BLaER1 treated with 17β-estradiol and CSF1 and Interleukin-3, amounts not matched to agents 10 nM and 100 nM (cell line): ENCODE measurements at regions not wholly inside any gene's neighbourhood (a gene's known extent, or its start where the extent isn't known, plus 50 kb on each side); places are given as distances from the start of the nearest gene placed in this dataset.

Experiments
- H3K27ac ChIP-seq, 11 experiments: shearing (Covaris generic); formaldehyde crosslinking; 2 replicates each; pipeline ENCODE4 v1.8.1; 2022
- H3K27me3 ChIP-seq, 11 experiments: shearing (Covaris generic); formaldehyde crosslinking; 2 replicates each; pipeline ENCODE4 v1.8.1; 2022
- H3K36me3 ChIP-seq, 11 experiments: shearing (Covaris generic); formaldehyde crosslinking; 2 replicates each; pipeline ENCODE4 v1.8.1; 2022
- H3K4me1 ChIP-seq, 10 experiments: shearing (Covaris generic); formaldehyde crosslinking; 2 replicates each; pipeline ENCODE4 v1.8.1; 2022
- H3K4me2 ChIP-seq, 11 experiments: shearing (Covaris generic); formaldehyde crosslinking; 2 replicates each; pipeline ENCODE4 v1.8.1; 2022
- H3K4me3 ChIP-seq, 10 experiments: shearing (Covaris generic); formaldehyde crosslinking; 2 replicates each; pipeline ENCODE4 v1.8.1; 2022
- H3K9ac ChIP-seq, 11 experiments: shearing (Covaris generic); formaldehyde crosslinking; 2 replicates each; pipeline ENCODE4 v1.8.1; 2022
- H3K9me3 ChIP-seq, 11 experiments: shearing (Covaris generic); formaldehyde crosslinking; replicated peaks in 1 of 11; 2 replicates each; pipeline ENCODE4 v1.8.1; 2022
- H4K20me1 ChIP-seq, 11 experiments: shearing (Covaris generic); formaldehyde crosslinking; 2 replicates each; pipeline ENCODE4 v1.8.1; 2022
- Cebpa-rat ChIP-seq, 11 experiments: shearing (Covaris generic); IDR thresholded peaks; 2 replicates each; pipeline ENCODE4 v1.8.1; 2022

DNA sequence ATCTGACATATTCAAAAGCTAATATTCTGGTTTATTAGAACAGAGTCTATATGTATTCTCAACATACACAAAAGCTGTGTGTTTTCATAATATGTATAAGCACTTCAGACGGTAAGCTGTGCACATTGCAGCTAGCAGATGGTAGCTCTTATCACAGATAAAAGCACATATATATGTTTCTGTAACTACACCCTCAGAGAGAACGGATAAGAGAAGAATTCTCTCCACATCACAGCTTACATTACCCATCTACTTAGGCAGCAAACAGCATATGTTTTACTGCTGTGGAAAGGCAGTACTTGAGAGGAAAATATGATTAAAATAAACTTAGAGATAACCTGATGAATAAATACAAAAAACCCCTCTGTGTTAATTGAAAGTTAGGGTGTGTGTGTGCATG lies 450.9 kb upstream of the ZNF608 start:
- TF ChIP-seq Cebpa-rat (IDR thresholded peaks at IDR 0.05), result no peak
- no peaks in the 10 kb centered on the region for H4K20me1 ChIP-seq
- H3K27me3 ChIP-seq, result no peaks in the 10 kb centered on the region
- no peaks in the 10 kb centered on the region for H3K9me3 ChIP-seq
- H3K4me1 ChIP-seq, result peaks cover 0 to under 1% (median 0%) of the 10 kb centered on the region in 10 experiments; a peak in 1 of 20 replicates
- no peak overlapping the region for H3K4me2 ChIP-seq
- no peak overlapping the region for H3K27ac ChIP-seq
- H3K9ac ChIP-seq, result no peak overlapping the region
- H3K36me3 ChIP-seq, result no peaks in the 10 kb centered on the region
- H3K4me3 ChIP-seq, result no peak overlapping the region

DNA sequence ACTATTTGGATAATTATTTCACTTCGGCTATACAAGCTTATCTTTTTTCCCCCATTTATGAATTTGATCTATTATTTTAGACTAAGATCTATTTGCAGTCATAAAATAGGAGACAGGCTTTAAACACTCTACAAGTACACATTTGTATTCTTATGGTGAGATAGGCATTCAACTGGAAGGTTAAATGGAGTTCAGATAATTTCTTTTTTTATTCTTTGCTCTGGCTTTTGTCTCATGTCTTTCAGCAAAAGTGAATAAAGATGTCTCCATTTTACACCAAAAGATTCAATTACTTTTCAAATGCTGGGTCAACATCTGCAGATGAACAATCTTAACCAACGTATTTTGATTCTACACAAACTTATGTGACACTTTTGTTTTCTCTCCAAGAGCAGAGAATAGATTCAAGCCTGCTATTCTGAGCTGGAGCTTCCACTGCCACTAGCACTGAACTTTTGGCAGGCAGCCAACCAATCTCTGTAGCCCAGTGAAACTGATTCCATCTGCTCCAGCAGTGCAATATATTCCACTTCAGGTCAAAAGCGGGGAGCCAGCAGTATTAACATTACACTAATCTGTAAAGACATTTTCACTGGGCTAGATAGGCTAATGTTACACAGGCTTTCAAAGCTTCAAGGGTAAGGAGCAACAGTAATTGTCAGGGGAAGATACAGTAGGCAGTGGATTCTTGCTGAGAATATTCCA lies 452.0 kb upstream of the ZNF608 start:
- no peak overlapping the region for H3K27ac ChIP-seq
- no peaks in the 10 kb centered on the region for H3K4me1 ChIP-seq
- no peaks in the 10 kb centered on the region for H3K27me3 ChIP-seq
- H3K4me3 ChIP-seq, result no peak overlapping the region
- H3K9me3 ChIP-seq, result no peaks in the 10 kb centered on the region
- H3K4me2 ChIP-seq, result no peak overlapping the region
- no peaks in the 10 kb centered on the region for H3K36me3 ChIP-seq
- no peak overlapping the region for H3K9ac ChIP-seq
- no peaks in the 10 kb centered on the region for H4K20me1 ChIP-seq
- no peak for TF ChIP-seq Cebpa-rat (IDR thresholded peaks at IDR 0.05)

DNA sequence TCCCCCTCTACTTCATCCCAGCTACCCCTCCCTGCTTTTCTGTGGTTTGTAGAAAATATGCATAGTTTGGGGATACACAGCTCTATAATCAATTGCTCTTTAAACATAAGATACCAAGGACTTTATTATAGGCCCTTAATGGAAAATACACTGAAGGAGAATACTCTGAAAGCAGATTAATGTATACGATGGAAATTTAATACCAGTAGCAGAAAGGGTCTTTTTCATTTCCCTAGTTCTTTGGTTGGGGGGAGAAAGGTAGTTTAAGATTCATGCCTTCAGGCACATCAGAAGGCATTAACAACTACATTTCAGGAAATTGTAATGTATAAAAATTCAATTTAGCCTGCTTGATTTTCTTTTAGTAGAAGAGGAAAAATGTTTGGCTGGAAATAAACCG lies 452.9 kb upstream of the ZNF608 start:
- H3K4me3 ChIP-seq, result no peak overlapping the region

DNA sequence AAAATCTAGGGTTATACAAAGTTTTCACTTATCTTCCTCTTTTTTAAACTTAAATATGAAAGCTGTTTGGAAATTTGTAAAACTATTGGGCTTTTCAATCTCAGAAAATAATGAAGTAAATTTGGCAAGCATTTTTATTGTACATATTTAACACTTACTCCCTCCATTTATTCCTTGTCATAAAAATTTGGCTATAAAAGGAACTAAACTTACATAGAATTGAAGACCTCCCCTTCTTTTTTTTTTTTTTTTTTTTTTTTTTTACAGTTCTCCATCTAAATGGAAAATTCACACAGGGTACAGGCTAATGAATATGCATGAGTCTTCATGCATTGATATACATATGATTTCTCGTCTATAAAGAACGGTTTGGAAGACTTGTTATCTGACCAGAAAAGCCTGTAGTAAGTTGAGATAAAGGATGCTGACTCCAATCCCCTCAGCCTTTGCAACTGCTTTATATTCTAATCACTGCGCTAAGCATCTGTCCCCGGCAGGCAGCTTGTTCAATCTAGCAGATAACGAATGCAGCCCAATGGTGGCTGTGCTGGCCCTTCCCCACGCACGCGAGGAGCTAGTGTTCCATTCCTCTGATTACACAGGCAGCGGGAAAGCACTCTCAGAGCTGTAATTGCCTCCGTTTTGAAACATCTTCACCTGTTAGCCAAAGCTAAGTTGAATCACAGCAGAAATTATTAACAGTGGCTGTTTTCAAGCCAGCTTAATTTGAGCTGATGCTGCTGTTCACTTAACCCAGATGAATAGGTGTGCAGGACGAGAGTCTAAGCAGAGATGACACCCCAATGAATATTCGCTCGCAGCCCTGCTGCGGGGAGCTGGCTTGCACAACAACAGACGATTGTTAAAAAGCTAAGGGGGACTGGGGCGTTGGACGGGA lies 453.8 kb upstream of the ZNF608 start:
- H4K20me1 ChIP-seq, result no peaks in the 10 kb centered on the region
- no peaks in the 10 kb centered on the region for H3K27me3 ChIP-seq
- H3K9me3 ChIP-seq, result peaks cover 0 to 5% (median 0%) of the 10 kb centered on the region in 11 experiments; a peak in 1 of 22 replicates
- TF ChIP-seq Cebpa-rat (IDR thresholded peaks at IDR 0.05), result no peak
- H3K4me3 ChIP-seq, result no peak overlapping the region
- no peak overlapping the region for H3K27ac ChIP-seq
- no peaks in the 10 kb centered on the region for H3K4me1 ChIP-seq
- H3K36me3 ChIP-seq, result no peaks in the 10 kb centered on the region
- H3K9ac ChIP-seq, result no peak overlapping the region
- H3K4me2 ChIP-seq, result no peak overlapping the region

More for the DNA sequence above, 452.9 kb upstream of the ZNF608 start:
- Histone ChIP-seq H3K9me3 (peaks cover 0 to 2% (median 0%) of the 10 kb centered on the region in 11 experiments; a peak in 1 of 22 replicates), H3K4me1 (no peaks in the 10 kb centered on the region), H4K20me1 (no peaks in the 10 kb centered on the region), H3K4me2 (no peak overlapping the region), H3K9ac (no peak overlapping the region), H3K27ac (no peak overlapping the region), H3K27me3 (no peaks in the 10 kb centered on the region), H3K36me3 (no peaks in the 10 kb centered on the region)
- no peak for TF ChIP-seq Cebpa-rat (IDR thresholded peaks at IDR 0.05)

DNA sequence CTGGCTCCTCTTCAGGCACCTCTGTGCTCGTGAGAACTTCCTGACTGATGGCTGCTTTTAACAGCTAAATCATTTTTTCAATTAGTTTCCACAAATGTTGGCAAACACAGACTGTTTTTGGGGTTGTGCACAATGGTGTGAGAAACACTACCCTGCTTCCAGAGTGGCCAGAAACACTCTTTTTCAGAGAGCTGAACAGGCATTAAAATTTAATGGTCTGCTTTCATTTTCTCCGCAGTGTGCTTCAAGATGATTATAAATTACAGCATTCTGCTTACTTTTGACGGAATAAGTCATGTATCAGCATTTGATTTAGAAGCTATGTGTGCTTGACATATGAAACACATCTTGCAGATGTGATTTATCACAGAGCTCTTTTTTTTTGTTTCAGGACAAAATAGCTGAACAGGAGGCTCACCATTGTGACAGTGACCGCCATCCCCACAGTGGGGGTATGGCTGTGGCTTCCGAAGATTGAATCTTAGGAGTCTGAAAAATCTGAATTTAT lies 454.5 kb upstream of the ZNF608 start:
- Histone ChIP-seq H3K9ac (no peak overlapping the region), H3K27me3 (no peaks in the 10 kb centered on the region), H3K4me3 (no peak overlapping the region), H3K4me2 (no peak overlapping the region), H4K20me1 (no peaks in the 10 kb centered on the region), H3K27ac (no peak overlapping the region), H3K9me3 (peaks cover 0 to 5% (median 0%) of the 10 kb centered on the region in 11 experiments; a peak in 1 of 22 replicates), H3K4me1 (no peaks in the 10 kb centered on the region), H3K36me3 (no peaks in the 10 kb centered on the region)
- no peak for TF ChIP-seq Cebpa-rat (IDR thresholded peaks at IDR 0.05)

DNA sequence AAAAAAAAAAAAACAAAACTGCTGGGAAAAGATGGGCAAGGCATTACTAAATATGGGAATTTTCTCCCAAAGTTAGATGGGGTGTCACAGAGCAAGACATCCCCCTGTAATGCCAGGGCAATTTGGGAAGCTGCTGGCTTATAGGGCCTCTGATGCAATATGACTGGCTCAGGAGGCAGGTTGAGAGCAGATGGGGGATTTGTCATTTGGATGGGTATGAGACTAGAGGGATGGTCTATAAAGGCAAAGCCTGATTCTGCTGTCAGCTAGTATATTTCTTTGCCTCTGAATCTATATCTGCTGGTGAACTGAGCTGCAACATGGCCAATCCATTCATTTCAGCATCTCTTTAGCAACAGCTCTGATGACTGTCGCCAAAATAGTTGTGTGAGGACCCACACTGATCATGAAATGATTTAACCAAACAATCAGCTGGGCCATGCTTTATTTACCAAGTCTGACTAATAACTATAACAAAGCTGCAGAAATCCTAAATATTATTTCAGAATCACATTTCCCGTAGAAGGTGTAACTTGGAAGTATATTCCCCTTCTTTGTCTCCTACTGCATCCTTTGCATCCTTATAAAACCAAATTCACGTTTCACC lies 455.1 kb upstream of the ZNF608 start:
- H4K20me1 ChIP-seq, result no peaks in the 10 kb centered on the region
- H3K4me1 ChIP-seq, result no peaks in the 10 kb centered on the region
- H3K27me3 ChIP-seq, result no peaks in the 10 kb centered on the region
- no peak overlapping the region for H3K27ac ChIP-seq
- no peak overlapping the region for H3K9ac ChIP-seq
- peaks cover 0 to 5% (median 0%) of the 10 kb centered on the region in 11 experiments; a peak in 1 of 22 replicates for H3K9me3 ChIP-seq
- TF ChIP-seq Cebpa-rat (IDR thresholded peaks at IDR 0.05), result no peak
- no peak overlapping the region for H3K4me2 ChIP-seq
- no peaks in the 10 kb centered on the region for H3K36me3 ChIP-seq
- H3K4me3 ChIP-seq, result no peak overlapping the region

DNA sequence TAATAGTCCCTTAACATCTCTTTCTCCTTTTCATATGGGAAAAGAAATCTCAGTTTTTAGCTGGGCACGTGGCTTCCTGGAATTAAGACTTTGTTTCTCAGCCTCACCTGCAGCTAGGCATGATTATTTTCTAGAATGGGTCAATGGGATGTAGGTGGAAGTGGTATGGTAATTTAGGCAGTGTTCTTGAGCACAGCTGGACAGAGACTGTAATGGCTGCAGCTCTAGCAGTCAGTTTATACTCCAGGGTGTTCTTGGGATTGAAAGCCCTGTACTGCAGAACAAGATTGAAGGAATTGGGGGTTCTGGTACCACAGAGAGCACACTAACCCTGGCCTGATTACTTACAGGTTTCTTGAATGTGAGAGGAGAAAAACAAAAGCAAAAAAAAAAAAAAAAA lies 455.9 kb upstream of the ZNF608 start:
- no peaks in the 10 kb centered on the region for H3K4me1 ChIP-seq
- no peak overlapping the region for H3K27ac ChIP-seq
- peaks cover 0 to 5% (median 0%) of the 10 kb centered on the region in 11 experiments; a peak in 1 of 22 replicates for H3K9me3 ChIP-seq
- H4K20me1 ChIP-seq, result no peaks in the 10 kb centered on the region
- H3K4me3 ChIP-seq, result no peak overlapping the region
- no peaks in the 10 kb centered on the region for H3K36me3 ChIP-seq
- TF ChIP-seq Cebpa-rat (IDR thresholded peaks at IDR 0.05), result no peak
- no peaks in the 10 kb centered on the region for H3K27me3 ChIP-seq
- H3K9ac ChIP-seq, result no peak overlapping the region
- no peak overlapping the region for H3K4me2 ChIP-seq

DNA sequence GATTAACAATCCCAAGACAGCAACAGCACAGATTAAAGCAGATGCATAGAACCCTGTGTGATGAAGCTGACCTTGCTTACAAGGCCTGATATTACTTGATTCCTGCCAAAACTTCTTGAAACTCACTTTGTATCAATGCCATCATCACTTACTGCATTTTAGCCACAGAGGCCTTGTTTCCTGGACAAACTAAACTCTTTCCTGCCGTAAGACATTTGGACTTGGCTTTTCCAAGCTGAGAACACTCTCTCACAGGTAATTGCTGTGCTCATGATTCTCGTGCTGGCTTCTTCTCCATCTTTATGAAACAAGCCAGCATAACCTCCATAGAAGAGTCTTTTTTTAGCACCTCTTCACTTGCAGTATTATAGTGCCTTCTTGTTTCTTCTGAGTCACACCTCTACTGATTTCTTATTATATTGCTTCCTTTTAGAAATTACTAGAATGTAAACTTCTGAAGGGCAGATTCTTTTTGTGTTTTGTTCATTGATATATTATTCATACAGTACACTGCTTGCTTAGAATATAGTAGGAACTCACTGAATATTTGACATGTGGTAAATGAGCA lies 456.5 kb upstream of the ZNF608 start:
- Histone ChIP-seq H3K27ac (no peak overlapping the region), H3K4me2 (no peak overlapping the region), H3K9me3 (peaks cover 0 to 5% (median 0%) of the 10 kb centered on the region in 11 experiments; a peak in 1 of 22 replicates), H4K20me1 (no peaks in the 10 kb centered on the region), H3K9ac (no peak overlapping the region), H3K27me3 (no peaks in the 10 kb centered on the region), H3K4me3 (no peak overlapping the region), H3K36me3 (no peaks in the 10 kb centered on the region), H3K4me1 (no peaks in the 10 kb centered on the region)
- TF ChIP-seq Cebpa-rat (IDR thresholded peaks at IDR 0.05), result no peak

DNA sequence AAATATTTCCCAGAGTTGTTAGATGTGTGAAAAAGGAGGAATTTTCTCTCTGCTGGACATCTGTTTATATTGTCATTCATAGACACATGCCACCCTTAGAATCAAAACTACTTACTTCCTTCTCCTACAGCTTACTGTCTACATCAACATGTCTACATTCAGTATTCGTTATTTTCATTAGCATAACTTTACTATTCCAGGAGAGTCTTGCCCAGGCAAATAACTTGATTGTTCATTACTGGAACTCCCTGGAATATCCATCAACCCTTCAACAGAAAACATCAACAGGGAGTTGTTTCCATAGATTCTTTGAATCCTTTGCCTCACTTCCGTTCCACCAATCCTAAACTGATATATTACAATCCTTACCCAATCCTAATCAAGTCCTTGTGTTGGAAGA lies 457.5 kb upstream of the ZNF608 start:
- Histone ChIP-seq H3K36me3 (no peaks in the 10 kb centered on the region), H3K27ac (no peak overlapping the region), H3K9me3 (peaks cover 0 to 5% (median 0%) of the 10 kb centered on the region in 11 experiments; a peak in 1 of 22 replicates), H3K27me3 (no peaks in the 10 kb centered on the region), H3K4me3 (no peak overlapping the region), H3K9ac (no peak overlapping the region), H3K4me2 (no peak overlapping the region), H4K20me1 (no peaks in the 10 kb centered on the region), H3K4me1 (no peaks in the 10 kb centered on the region)
- no peak for TF ChIP-seq Cebpa-rat (IDR thresholded peaks at IDR 0.05)
